Kidney (tissue), 13 donors: ENCODE measurements at regions not wholly inside any gene's neighbourhood (a gene's known extent, or its start where the extent isn't known, plus 50 kb on each side); places are given as distances from the start of the nearest gene placed in this dataset.

Experiments
- DNase-seq, 5 donors: peaks; one replicate each; pipeline ENCODE4 v3.0.0-alpha.2; 2013 to 2020
- FAIRE-seq: peaks from 2 replicates; lab custom pipeline; 2012; peaks lifted over from hg19 to GRCh38; lab: Jason Lieb, UNC
- H3K27ac ChIP-seq, 2 donors: one replicate each; pipeline ENCODE4 v1.7.0; 2013; ENCODE audit warnings: low read depth in 2 of 2, low read length in 2 of 2, inconsistent platforms in 1 of 2
- H3K27me3 ChIP-seq: one replicate; pipeline ENCODE4 v1.7.1; 2013; ENCODE audit warnings: low read length, inconsistent platforms; ENCODE audit not compliant: control insufficient read depth, insufficient read depth
- H3K36me3 ChIP-seq, 3 donors: one replicate each; pipeline versions ENCODE4 v1.7.0 to v1.7.1; 2013; ENCODE audit warnings: low read length in 3 of 3, control low read depth in 1 of 3, inconsistent platforms in 1 of 3; ENCODE audit not compliant: insufficient read depth in 3 of 3, control insufficient read depth in 2 of 3
- H3K4me1 ChIP-seq, 3 donors: one replicate each; pipeline versions ENCODE4 v1.7.0 to v1.7.1; 2013; ENCODE audit warnings: low read length in 3 of 3, inconsistent platforms in 1 of 3, low read depth in 1 of 3; ENCODE audit not compliant: control insufficient read depth in 2 of 3, insufficient read depth in 2 of 3
- H3K4me3 ChIP-seq, 3 donors: one replicate each; pipeline versions ENCODE4 v1.7.0 to v1.8.1; 2013; ENCODE audit warnings: low read length in 3 of 3, control low read depth in 1 of 3, inconsistent platforms in 1 of 3
- H3K9ac ChIP-seq, 3 donors: one replicate each; pipeline versions ENCODE4 v1.7.0 to v1.7.1; 2013; ENCODE audit warnings: low read length in 3 of 3, control low read depth in 1 of 3, inconsistent platforms in 1 of 3
- H3K9me3 ChIP-seq, 3 donors: one replicate each; pipeline versions ENCODE4 v1.7.0 to v1.7.1; 2013; ENCODE audit warnings: low read length in 3 of 3, control low read depth in 1 of 3, inconsistent platforms in 1 of 3; ENCODE audit not compliant: control insufficient read depth in 2 of 3, insufficient read depth in 1 of 3
- CTCF ChIP-seq: IDR thresholded peaks from 3 replicates; pipeline ENCODE4 v1.5.1; 2012; ENCODE audit warnings: mild to moderate bottlenecking, moderate library complexity, borderline replicate concordance; ENCODE audit not compliant: insufficient read depth; ENCODE audit errors: extremely low read depth
- intact Hi-C: fragments of 100-400 bp; cut with DNase I; formaldehyde crosslinking; loops from one replicate; pipeline ENCODE4 v1.11.1; 2022
- donor health status: control.
- donor health status: control.
- donor health status: control.
- donor health status: control.
- donor health status: control.
- donor health status: DM: yes; HTN: yes; CAD: no.
- donor health status: Normal renal cell carcinoma (clear cell type).

- H3K27me3 ChIP-seq, result no peaks in the 10 kb centered on the region
- no peaks in the 10 kb centered on the region for H3K9me3 ChIP-seq
- no peaks in the 10 kb centered on the region for H3K36me3 ChIP-seq
- intact Hi-C loops, result no loop called here
- H3K9ac ChIP-seq, result no peak overlapping the region
- H3K27ac ChIP-seq, result no peak overlapping the region
- no peak for TF ChIP-seq CTCF
- H3K4me3 ChIP-seq, result no peak overlapping the region
- DNase-seq (peak in 1 of 5 donors; percentile 26), FAIRE-seq (no peak)
- peaks cover 0 to 2% (median 0%) of the 10 kb centered on the region in 3 donors for H3K4me1 ChIP-seq
Measured at GRCh38 chr12:107634530-107634929, 51.1 kb upstream of the PWP1 start.

- Histone ChIP-seq H3K9ac (no peak overlapping the region), H3K27ac (peak overlapping the region in 1 of 2 donors; percentile 7), H3K27me3 (no peaks in the 10 kb centered on the region), H3K4me1 (peaks cover 0 to 2% (median 0%) of the 10 kb centered on the region in 3 donors), H3K9me3 (no peaks in the 10 kb centered on the region), H3K4me3 (no peak overlapping the region), H3K36me3 (no peaks in the 10 kb centered on the region)
- intact Hi-C loops, result no loop called here
- no peak for FAIRE-seq
- no peak for TF ChIP-seq CTCF
- DNase-seq, result peak in 2 of 5 donors; percentile 21 to 56
Measured at GRCh38 chr12:107635139-107635538, 50.5 kb upstream of the PWP1 start.
